Mesodermal cell (in vitro differentiated cells): ENCODE measurements at regions not wholly inside any gene's neighbourhood (a gene's known extent, or its start where the extent isn't known, plus 50 kb on each side); places are given as distances from the start of the nearest gene placed in this dataset.
"Not testable (repeated sequence)": the region's sequence is repeated elsewhere in the genome, so short reads cannot be mapped to it uniquely, and the experiment has no call there.

Experiments
- H3K27ac ChIP-seq: 2 replicates; pipeline ENCODE4 v1.7.0; 2013; ENCODE audit warnings: mild to moderate bottlenecking, low read depth, low read length, moderate library complexity; ENCODE audit not compliant: severe bottlenecking
- H3K36me3 ChIP-seq: 2 replicates; pipeline ENCODE4 v1.7.1; 2013; ENCODE audit warnings: mild to moderate bottlenecking, low read length, moderate library complexity; ENCODE audit not compliant: control insufficient read depth, insufficient read depth
- H3K4me1 ChIP-seq: one replicate; pipeline ENCODE4 v1.7.1; 2013; ENCODE audit warnings: mild to moderate bottlenecking, low read length; ENCODE audit not compliant: insufficient read depth, control insufficient read depth, poor library complexity, severe bottlenecking
- H3K4me3 ChIP-seq: 2 replicates; pipeline ENCODE4 v1.7.0; 2013; ENCODE audit warnings: low read length, control low read depth, mild to moderate bottlenecking; ENCODE audit not compliant: insufficient read depth, poor library complexity, severe bottlenecking; ENCODE audit errors: extremely low read depth
- H3K9me3 ChIP-seq: 2 replicates; pipeline ENCODE4 v1.7.1; 2013; ENCODE audit warnings: mild to moderate bottlenecking, low read length, moderate library complexity; ENCODE audit not compliant: control insufficient read depth
- WGBS, 2 experiments: methylation state at CpG; one replicate each; pipeline ENCODE4 v1.1.5; 2013; ENCODE audit warnings: missing lambda C conversion rate in 2 of 2; ENCODE audit not compliant: insufficient coverage in 2 of 2; 5-methylcytosine and 5-hydroxymethylcytosine counted together

GRCh38 chr1:207243442-207244408, 77.8 kb upstream of the CD55 start:
- Histone ChIP-seq H3K27ac (no peak overlapping the region), H3K4me1 (peaks cover 34% of the 10 kb centered on the region), H3K4me3 (no peak overlapping the region), H3K36me3 (no peaks in the 10 kb centered on the region), H3K9me3 (no peaks in the 10 kb centered on the region)
- 93 to 95% methylated on average over 2 to 3 of the region's 8 CpGs for WGBS, 2 experiments

GRCh38 chr1:207244409-207244801, 77.1 kb upstream of the CD55 start:
- Histone ChIP-seq H3K4me3 (no peak overlapping the region), H3K36me3 (no peaks in the 10 kb centered on the region), H3K4me1 (peaks cover 34% of the 10 kb centered on the region), H3K27ac (no peak overlapping the region), H3K9me3 (no peaks in the 10 kb centered on the region)
- WGBS, 2 experiments = 90 to 94% methylated on average over 2 of the region's 6 CpGs

GRCh38 chr1:207245124-207245523, 76.4 kb upstream of the CD55 start:
- WGBS, 2 experiments = 80 to 93% methylated on average over 2 of the region's 2 CpGs
- Histone ChIP-seq H3K9me3 (no peaks in the 10 kb centered on the region), H3K27ac (no peak overlapping the region), H3K4me1 (peaks cover 31% of the 10 kb centered on the region), H3K36me3 (no peaks in the 10 kb centered on the region), H3K4me3 (no peak overlapping the region)

- H3K4me3 ChIP-seq = no peak overlapping the region
- H3K9me3 ChIP-seq = peaks cover 3% of the 10 kb centered on the region
- peaks cover 10% of the 10 kb centered on the region for H3K4me1 ChIP-seq
- no peak overlapping the region for H3K27ac ChIP-seq
- H3K36me3 ChIP-seq = no peaks in the 10 kb centered on the region
- no CpG with 5 or more reads among the region's 3 CpGs for WGBS, 2 experiments
These were observed 72.8 kb upstream of the CD55 start for GRCh38 chr1:207248544-207249198.

- Histone ChIP-seq H3K4me3 (no peak overlapping the region), H3K4me1 (no peaks in the 10 kb centered on the region), H3K27ac (no peak overlapping the region), H3K9me3 (peaks cover 3% of the 10 kb centered on the region), H3K36me3 (no peaks in the 10 kb centered on the region)
These were observed 71.0 kb upstream of the CD55 start for GRCh38 chr1:207250431-207250830.

- H3K4me3 ChIP-seq = no peak overlapping the region
- peaks cover 3% of the 10 kb centered on the region for H3K9me3 ChIP-seq
- H3K36me3 ChIP-seq = no peaks in the 10 kb centered on the region
- no peak overlapping the region for H3K27ac ChIP-seq
- no CpG with 5 or more reads among the region's 1 CpG for WGBS, 2 experiments
- H3K4me1 ChIP-seq = no peaks in the 10 kb centered on the region
These were observed 70.4 kb upstream of the CD55 start for GRCh38 chr1:207251066-207251465.

GRCh38 chr1:207256869-207257268, 64.6 kb upstream of the CD55 start:
- WGBS, 2 experiments = no CpG with 5 or more reads among the region's 1 CpG
- H3K36me3 ChIP-seq = no peaks in the 10 kb centered on the region
- H3K27ac ChIP-seq = no peak overlapping the region
- no peaks in the 10 kb centered on the region for H3K4me1 ChIP-seq
- H3K9me3 ChIP-seq = peaks cover 3% of the 10 kb centered on the region
- H3K4me3 ChIP-seq = no peak overlapping the region

- Histone ChIP-seq H3K36me3 (no peaks in the 10 kb centered on the region), H3K27ac (no peak overlapping the region), H3K9me3 (no peaks in the 10 kb centered on the region), H3K4me1 (no peaks in the 10 kb centered on the region), H3K4me3 (no peak overlapping the region)
These were observed 62.1 kb upstream of the CD55 start for GRCh38 chr1:207259391-207259790.

GRCh38 chr1:207261971-207262370, 59.5 kb upstream of the CD55 start:
- Histone ChIP-seq H3K27ac (no peak overlapping the region), H3K4me1 (no peaks in the 10 kb centered on the region), H3K4me3 (no peak overlapping the region), H3K36me3 (no peaks in the 10 kb centered on the region), H3K9me3 (no peaks in the 10 kb centered on the region)

GRCh38 chr1:207262891-207263290, 58.6 kb upstream of the CD55 start:
- 93% methylated on average over 2 of the region's 3 CpGs; no CpG with 5 or more reads in 1 of the 2 experiments for WGBS, 2 experiments
- not testable (repeated sequence) for H3K4me3 ChIP-seq, H3K9me3 ChIP-seq, H3K27ac ChIP-seq, H3K4me1 ChIP-seq, H3K36me3 ChIP-seq

- Histone ChIP-seq H3K36me3 (no peaks in the 10 kb centered on the region), H3K4me3 (no peak overlapping the region), H3K4me1 (no peaks in the 10 kb centered on the region), H3K9me3 (no peaks in the 10 kb centered on the region), H3K27ac (no peak overlapping the region)
- 79 to 90% methylated on average over 2 to 3 of the region's 3 CpGs for WGBS, 2 experiments
These were observed 56.7 kb upstream of the CD55 start for GRCh38 chr1:207264663-207265252.
